ENCODE measurements at regions not wholly inside any gene's neighbourhood (a gene's known extent, or its start where the extent isn't known, plus 50 kb on each side); places are given as distances from the start of the nearest gene placed in this dataset.

DNA sequence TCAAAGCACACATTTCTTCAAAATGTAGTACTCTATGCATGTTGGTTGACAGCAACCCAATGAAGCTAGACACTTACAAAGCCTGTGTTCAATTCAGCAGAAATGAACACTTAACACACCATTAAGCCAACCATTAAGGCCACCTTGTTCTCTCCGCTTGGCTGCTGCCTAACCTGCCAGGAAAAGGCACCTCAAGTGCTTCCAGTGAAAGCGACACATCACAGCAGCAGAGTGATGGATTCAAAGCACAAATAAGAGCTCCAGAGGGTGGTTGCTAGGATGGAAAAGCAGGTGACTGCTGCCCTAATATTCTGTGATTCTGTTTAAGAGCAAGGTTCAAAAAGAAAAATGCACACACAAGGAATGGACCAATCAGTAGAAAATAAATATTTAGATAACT lies 81.5 kb upstream of the GNAI1 start:
- Histone ChIP-seq H3K27ac (ENCODE audit: low read depth, low read length) (no peak overlapping the region), H3K9me3 (ENCODE audit: control insufficient read depth, low read length) (no peaks in the 10 kb centered on the region)

DNA sequence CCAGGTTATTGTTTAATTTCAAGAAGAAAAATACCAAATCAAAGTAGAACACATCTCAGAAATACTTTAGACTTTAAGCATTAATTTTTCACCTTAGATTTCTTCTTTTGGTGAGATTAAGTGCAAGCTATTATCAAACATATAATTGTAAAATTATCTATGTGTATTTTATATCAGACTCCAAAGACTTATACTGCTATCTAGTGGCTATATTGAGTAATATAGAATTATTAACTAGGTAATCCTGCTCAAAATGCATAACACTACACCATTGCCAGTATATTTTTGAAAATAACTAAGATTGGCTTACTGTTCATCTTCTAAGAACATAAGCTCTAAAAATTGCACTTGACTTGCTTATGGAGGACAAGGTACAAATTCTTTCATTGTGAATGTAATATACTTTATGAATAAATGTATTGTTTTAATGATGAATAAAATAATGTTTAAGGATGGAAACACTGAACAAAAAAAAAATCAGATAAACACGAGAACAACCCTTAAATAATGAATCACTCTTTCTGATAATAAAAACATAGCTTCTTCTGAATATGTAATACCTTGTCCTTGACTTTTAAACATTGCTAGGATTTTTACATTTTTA lies 86.7 kb upstream of the GNAI1 start:
- no peak for DNase-seq
- H3K4me3 Mint-ChIP-seq, result no peak overlapping the region
- H3K27me3 Mint-ChIP-seq (ENCODE audit: insufficient read depth), result no peaks in the 10 kb centered on the region
- H3K4me1 ChIP-seq (ENCODE audit: control insufficient read depth, insufficient read depth, low read length), result no peaks in the 10 kb centered on the region
- peaks cover 20% of the 10 kb centered on the region for H3K9me3 Mint-ChIP-seq
- 62% methylated on average over 1 of the region's 1 CpG; no CpG with 5 or more reads in 1 of the 2 experiments for WGBS, 2 experiments (ENCODE audit: insufficient coverage in 1 of 2, insufficient read length in 1 of 2)
- no peak overlapping the region for H3K27ac Mint-ChIP-seq
- TF ChIP-seq, protein P1, sequence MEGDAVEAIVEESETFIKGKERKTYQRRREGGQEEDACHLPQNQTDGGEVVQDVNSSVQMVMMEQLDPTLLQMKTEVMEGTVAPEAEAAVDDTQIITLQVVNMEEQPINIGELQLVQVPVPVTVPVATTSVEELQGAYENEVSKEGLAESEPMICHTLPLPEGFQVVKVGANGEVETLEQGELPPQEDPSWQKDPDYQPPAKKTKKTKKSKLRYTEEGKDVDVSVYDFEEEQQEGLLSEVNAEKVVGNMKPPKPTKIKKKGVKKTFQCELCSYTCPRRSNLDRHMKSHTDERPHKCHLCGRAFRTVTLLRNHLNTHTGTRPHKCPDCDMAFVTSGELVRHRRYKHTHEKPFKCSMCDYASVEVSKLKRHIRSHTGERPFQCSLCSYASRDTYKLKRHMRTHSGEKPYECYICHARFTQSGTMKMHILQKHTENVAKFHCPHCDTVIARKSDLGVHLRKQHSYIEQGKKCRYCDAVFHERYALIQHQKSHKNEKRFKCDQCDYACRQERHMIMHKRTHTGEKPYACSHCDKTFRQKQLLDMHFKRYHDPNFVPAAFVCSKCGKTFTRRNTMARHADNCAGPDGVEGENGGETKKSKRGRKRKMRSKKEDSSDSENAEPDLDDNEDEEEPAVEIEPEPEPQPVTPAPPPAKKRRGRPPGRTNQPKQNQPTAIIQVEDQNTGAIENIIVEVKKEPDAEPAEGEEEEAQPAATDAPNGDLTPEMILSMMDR (conservative IDR thresholded peaks at IDR 0.05), result peak; percentile 22
- peaks cover 12% of the 10 kb centered on the region for H3K9me3 ChIP-seq (ENCODE audit: control insufficient read depth, low read length)
- no peaks in the 10 kb centered on the region for H3K4me1 Mint-ChIP-seq
- no peaks in the 10 kb centered on the region for H3K36me3 Mint-ChIP-seq (ENCODE audit: low read depth)
- H3K36me3 ChIP-seq (ENCODE audit: control insufficient read depth, insufficient read depth, low read length), result no peaks in the 10 kb centered on the region
- H3K4me3 ChIP-seq (ENCODE audit: low read length), result no peak overlapping the region
- H3K27ac ChIP-seq (ENCODE audit: low read depth, low read length), result no peak overlapping the region
- no peaks in the 10 kb centered on the region for H3K27me3 ChIP-seq (ENCODE audit: control insufficient read depth, insufficient read depth, low read length, poor library complexity, severe bottlenecking)
- H3K9ac ChIP-seq (ENCODE audit: extremely low read depth, low read length, poor library complexity, severe bottlenecking), result no peak overlapping the region

More for the DNA sequence above, 81.5 kb upstream of the GNAI1 start:
- Mint-ChIP-seq H3K27ac (no peak overlapping the region), H3K9me3 (no peaks in the 10 kb centered on the region), H3K4me1 (no peaks in the 10 kb centered on the region), H3K36me3 (ENCODE audit: low read depth) (no peaks in the 10 kb centered on the region), H3K4me3 (no peak overlapping the region), H3K27me3 (ENCODE audit: insufficient read depth) (no peaks in the 10 kb centered on the region)
- H3K4me3 ChIP-seq (ENCODE audit: low read length), result no peak overlapping the region
- TF ChIP-seq, protein P1 (conservative IDR thresholded peaks at IDR 0.05), result no peak
- no peaks in the 10 kb centered on the region for H3K27me3 ChIP-seq (ENCODE audit: control insufficient read depth, insufficient read depth, low read length, poor library complexity, severe bottlenecking)
- H3K9ac ChIP-seq (ENCODE audit: extremely low read depth, low read length, poor library complexity, severe bottlenecking), result no peak overlapping the region
- no peaks in the 10 kb centered on the region for H3K36me3 ChIP-seq (ENCODE audit: control insufficient read depth, insufficient read depth, low read length)
- H3K4me1 ChIP-seq (ENCODE audit: control insufficient read depth, insufficient read depth, low read length), result no peaks in the 10 kb centered on the region
- no peak for DNase-seq
- WGBS, 2 experiments (ENCODE audit: insufficient coverage in 1 of 2, insufficient read length in 1 of 2), result 92 to 100% methylated on average over 1 to 2 of the region's 2 CpGs

DNA sequence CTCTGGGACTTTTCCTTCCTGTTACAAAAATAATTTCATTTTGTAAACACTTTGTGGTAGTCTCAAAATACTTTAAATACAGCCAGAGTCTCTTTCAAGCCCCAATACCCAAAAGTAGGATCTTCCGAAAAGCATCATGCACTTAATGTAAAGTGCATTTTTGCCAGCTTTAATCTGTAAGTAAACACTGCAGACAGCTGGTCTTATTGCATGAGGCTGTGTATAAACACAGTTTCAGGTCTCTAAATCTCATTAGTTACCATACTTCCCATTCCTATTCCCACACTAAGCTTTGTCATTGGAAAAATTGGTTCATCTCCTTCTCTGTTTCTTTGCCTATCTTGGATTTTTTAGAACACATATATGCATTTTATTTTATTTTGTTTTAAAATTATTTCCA lies 87.6 kb upstream of the GNAI1 start:
- TF ChIP-seq, protein P1 (conservative IDR thresholded peaks at IDR 0.05), result no peak
- peaks cover 20% of the 10 kb centered on the region for H3K9me3 Mint-ChIP-seq
- no peaks in the 10 kb centered on the region for H3K4me1 Mint-ChIP-seq
- H3K9me3 ChIP-seq (ENCODE audit: control insufficient read depth, low read length), result peaks cover 12% of the 10 kb centered on the region
- H3K27me3 Mint-ChIP-seq (ENCODE audit: insufficient read depth), result no peaks in the 10 kb centered on the region
- DNase-seq, result no peak
- H3K4me1 ChIP-seq (ENCODE audit: control insufficient read depth, insufficient read depth, low read length), result no peaks in the 10 kb centered on the region
- H3K27ac Mint-ChIP-seq, result no peak overlapping the region
- no peak overlapping the region for H3K27ac ChIP-seq (ENCODE audit: low read depth, low read length)
- H3K4me3 Mint-ChIP-seq, result no peak overlapping the region
- WGBS, 2 experiments (ENCODE audit: insufficient coverage in 1 of 2, insufficient read length in 1 of 2), result 92% methylated on average over 1 of the region's 1 CpG; no CpG with 5 or more reads in 1 of the 2 experiments
- H3K9ac ChIP-seq (ENCODE audit: extremely low read depth, low read length, poor library complexity, severe bottlenecking), result no peak overlapping the region
- no peaks in the 10 kb centered on the region for H3K36me3 ChIP-seq (ENCODE audit: control insufficient read depth, insufficient read depth, low read length)
- H3K36me3 Mint-ChIP-seq (ENCODE audit: low read depth), result no peaks in the 10 kb centered on the region
- H3K4me3 ChIP-seq (ENCODE audit: low read length), result no peak overlapping the region
- H3K27me3 ChIP-seq (ENCODE audit: control insufficient read depth, insufficient read depth, low read length, poor library complexity, severe bottlenecking), result no peaks in the 10 kb centered on the region

Data from endodermal cell (in vitro differentiated cells).